CMK (cell line): ENCODE measurements at regions not wholly inside any gene's neighbourhood (a gene's known extent, or its start where the extent isn't known, plus 50 kb on each side); places are given as distances from the start of the nearest gene placed in this dataset.
"Not testable (repeated sequence)": the region's sequence is repeated elsewhere in the genome, so short reads cannot be mapped to it uniquely, and the experiment has no call there.

Source experiments
- DNase-seq: peaks from one replicate; pipeline ENCODE4 v3.0.0-alpha.2; 2010; ENCODE audit warnings: low read depth

DNA sequence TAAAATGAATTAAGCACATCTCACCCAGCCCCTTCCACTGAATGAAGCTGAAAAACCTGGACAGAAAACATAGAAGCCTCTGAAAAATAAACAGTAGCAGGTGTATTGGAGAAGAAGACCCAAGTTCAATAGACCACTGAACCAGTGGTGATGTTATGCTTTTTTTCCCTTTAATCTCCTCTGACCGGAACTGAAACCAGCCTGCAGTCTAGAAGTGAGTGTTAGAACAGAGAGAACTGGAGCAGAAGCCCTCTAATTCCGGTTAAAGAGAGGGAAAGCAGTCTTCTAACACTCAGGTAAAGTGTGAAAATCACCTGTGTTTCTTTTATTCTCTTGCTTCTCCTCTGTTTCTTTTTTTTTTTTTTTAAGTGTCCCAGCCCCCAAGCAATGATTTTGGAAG, 83.5 kb upstream of the CCL21 start:
- no peak for DNase-seq

DNA sequence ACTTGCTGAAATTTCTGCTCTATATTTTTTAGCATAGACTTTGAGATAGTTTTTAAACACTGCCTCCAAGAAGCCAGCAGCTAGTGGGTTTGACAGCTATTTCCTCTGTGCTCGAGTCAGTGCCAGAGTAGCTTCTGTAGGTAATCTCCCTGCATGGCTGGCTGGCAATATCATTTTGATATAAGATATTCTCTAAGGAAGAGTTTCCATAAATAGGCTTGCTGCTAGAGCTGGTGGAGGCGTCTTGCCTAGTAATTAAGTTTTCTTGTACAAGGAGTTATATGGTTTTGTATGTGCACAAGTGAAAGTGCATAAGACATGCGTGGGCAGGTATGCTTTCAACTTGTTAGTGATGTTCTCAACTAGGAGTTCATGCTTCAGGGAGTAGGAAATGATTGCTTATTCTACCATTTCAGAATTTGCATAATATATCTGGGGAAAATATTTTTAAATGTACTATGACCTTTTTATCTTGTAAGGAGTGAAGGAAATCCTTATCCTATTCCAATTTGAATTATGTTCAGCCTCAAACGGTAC, 74.1 kb upstream of the CCL21 start:
- no peak for DNase-seq

DNA sequence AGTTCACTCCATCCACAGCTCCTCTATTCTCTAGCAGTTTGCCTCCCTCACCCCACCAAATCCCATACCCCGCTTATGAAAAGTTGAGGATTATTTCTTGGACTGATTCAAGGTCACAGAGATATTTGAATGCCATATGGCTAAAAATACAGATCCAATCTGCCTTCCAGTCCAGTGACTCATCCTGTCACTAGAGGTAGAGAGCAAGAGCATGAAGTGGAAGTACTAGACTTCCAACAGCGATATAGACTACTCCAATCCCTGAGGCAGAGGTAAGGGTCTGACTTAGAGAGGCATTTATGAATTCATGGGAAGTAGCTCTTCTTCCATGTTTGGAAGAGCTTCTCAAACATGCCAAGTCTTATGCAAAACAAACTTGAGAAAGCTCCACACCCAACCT, 72.4 kb upstream of the CCL21 start:
- DNase-seq = no peak

DNA sequence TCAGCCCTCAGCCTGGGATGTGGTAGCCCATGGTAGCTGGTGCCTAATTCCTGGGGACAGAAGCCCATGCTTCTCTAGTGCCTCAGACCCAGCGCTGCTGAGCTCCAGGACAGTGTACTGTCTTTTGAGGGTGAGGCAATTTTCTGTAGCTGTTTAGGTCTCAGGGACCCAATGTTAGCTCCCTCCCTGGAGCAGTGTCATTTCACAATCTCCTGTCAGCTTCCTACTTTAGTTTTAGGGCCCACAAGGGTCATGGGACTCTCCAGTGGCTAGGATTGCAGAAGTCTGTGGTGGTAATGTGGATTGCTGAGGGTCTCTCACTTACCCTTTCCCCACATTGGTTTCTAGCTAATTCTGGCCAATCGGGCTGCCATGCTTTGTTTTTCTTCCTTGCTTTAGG, 67.7 kb upstream of the CCL21 start:
- no peak for DNase-seq

DNA sequence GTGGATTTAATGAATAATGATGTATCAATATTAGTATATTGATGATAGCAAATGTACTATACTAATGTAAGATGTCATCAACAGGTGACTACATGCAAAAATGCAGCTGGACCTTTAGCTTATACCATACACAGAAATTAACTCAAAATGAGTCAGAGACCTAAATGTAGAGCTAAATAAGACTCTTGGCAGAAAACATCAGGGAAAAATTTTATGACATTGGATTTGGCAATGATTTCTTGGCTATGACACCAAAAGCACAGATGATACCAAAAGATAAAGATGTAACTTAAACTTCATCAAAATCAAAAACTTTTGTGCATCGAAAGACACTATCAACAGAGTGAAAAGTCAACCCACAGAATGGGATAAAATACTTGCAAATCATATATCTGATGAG, 64.0 kb upstream of the CCL21 start:
- DNase-seq = no peak

DNA sequence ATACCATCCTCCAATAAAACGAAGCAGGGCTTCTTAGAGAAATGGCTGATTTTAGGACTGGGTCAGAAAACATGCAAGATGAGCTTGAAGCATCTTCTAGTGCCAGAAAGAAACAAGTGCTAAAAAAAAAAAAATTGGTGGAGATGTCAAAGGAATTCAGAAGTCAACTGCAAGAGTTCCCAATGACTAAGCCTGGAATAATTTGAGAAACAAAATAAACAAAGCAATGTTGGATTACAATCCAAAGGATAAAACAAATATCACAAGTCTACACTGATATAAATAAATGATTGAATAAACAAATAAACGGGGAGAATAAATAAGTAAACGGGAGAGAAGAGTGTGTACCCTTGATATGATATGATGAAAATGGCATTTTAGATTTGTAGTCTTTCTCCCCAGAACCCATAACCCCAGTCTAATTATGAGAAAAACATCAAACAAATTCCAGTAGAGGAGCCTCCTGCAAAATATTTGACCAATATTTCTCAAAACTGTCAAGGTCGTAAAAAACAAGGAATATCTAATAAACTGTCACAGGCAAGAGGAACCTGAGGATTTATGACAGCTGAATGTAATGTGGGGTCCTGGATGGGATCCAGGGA, 63.5 kb upstream of the CCL21 start:
- no peak for DNase-seq

DNA sequence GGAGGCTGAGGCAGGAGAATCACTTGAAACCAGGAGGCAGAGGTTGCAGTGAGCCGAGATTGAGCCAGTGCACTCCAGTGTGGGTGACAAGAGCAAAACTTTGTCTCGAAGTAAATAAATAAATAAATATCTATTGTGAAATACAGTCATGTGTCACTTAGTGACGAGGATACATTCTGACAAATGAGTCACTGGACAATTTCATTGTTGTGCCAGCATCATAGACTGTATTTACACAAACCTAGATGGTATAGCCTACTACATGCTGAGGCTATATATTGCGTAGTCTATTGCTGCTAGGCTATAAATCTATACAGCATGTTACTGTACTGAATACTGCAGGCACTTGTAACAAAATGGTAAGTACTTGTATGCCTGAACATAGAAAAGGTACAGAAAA, 61.1 kb upstream of the CCL21 start:
- DNase-seq = no peak

DNA sequence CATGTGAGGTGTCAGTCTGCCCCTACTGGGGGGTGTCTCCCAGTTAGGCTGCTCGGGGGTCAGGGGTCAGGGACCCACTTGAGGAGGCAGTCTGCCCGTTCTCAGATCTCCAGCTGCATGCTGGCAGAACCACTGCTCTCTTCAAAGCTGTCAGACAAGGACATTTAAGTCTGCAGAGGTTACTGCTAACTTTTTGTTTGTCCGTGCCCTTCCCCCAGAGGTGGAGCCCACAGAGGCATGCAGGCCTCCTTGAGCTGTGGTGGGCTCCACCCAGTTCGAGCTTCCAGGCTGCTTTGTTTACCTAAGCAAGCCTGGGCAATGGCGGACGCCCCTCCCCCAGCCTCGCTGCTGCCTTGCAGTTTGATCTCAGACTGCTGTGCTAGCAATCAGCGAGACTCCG, 57.2 kb upstream of the CCL21 start:
- not testable (repeated sequence) for DNase-seq

DNA sequence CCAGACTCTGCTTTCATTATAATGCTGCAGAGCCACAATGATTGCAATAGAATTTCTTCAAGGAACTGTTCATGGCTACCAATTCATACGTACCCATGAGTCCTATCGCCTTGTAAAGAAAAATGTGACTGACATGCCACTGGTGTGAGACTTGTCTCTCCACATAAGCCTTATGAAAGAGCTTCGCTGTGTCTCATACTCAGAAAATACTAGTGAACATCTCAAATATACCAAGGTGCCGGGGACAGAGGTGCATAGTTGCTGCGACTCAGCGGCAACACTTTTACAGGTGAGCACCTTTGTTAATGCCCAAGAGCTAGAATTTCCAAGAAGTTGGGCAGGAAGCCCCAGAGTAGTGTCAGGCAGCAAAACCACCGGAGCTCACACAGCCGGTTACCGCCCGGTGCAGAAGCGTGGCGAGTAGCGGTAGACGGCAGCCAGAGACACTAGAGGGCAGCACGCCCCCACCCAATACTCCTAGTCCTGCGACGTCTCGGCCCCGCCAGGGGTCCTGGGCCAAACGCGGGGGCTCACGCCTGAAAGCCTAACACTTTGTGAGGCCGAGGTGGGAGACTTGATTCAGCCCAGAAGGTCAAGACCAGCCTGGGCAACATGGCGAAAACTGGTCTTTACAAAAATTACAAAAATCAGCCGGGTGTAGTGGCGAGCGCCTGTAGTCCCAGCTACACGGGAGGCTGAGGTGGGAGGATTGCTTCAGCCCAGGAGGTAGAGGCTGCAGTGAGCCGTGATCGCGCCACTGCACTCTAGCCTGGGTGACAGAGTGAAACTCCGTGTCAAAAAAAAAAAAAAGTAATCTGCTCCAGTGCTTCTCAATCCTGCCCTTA, 50.5 kb upstream of the CCL21 start:
- DNase-seq = not testable (repeated sequence)
